Tibial nerve (tissue), 4 donors: ENCODE measurements at regions not wholly inside any gene's neighbourhood (a gene's known extent, or its start where the extent isn't known, plus 50 kb on each side); places are given as distances from the start of the nearest gene placed in this dataset.
"Not testable (repeated sequence)": the region's sequence is repeated elsewhere in the genome, so short reads cannot be mapped to it uniquely, and the experiment has no call there.

Experiments used
- DNase-seq, 2 donors: peaks; one replicate each; pipeline ENCODE4 v3.0.0-alpha.2; 2019; ENCODE audit warnings: low spot score in 2 of 2
- H3K27ac ChIP-seq, 4 donors: fragments of 200-600 bp; sonication (generic) in 3 of 4; one replicate each; pipeline ENCODE4 v1.5.1; 2017 to 2019; ENCODE audit warnings: mild to moderate bottlenecking in 1 of 4
- H3K27me3 ChIP-seq, 2 donors: fragments of 200-600 bp; sonication (generic) in 1 of 2; one replicate each; pipeline versions ENCODE4 v1.5.1 to v1.6.0; 2017 to 2019
- H3K36me3 ChIP-seq, 3 donors: fragments of 200-600 bp; sonication (generic); one replicate each; pipeline ENCODE4 v1.5.1; 2018 to 2019
- H3K4me1 ChIP-seq, 4 donors: fragments of 200-600 bp; sonication (generic) in 3 of 4; one replicate each; pipeline ENCODE4 v1.5.1; 2017 to 2019
- H3K4me3 ChIP-seq, 4 donors: fragments of 200-600 bp; sonication (generic) in 3 of 4; one replicate each; pipeline ENCODE4 v1.5.1; 2017 to 2019; ENCODE audit warnings: mild to moderate bottlenecking in 1 of 4, moderate library complexity in 1 of 4
- H3K9me3 ChIP-seq, 4 donors: fragments of 200-600 bp; sonication (generic) in 3 of 4; one replicate each; pipeline ENCODE4 v1.5.1; 2017 to 2019
- WGBS, 2 donors: methylation state at CpG; one replicate each; pipeline ENCODE4 v1.1.5; 2018; 5-methylcytosine and 5-hydroxymethylcytosine counted together

- 7 to 49% methylated on average over 6 to 8 of the region's 8 CpGs for WGBS, 2 donors
- not testable (repeated sequence) for H3K27ac ChIP-seq, H3K4me3 ChIP-seq
Measured at GRCh38 chr4:49140351-49140750, 154.3 kb downstream of the CWH43 start.

GRCh38 chr4:49141955-49142354, 155.9 kb downstream of the CWH43 start:
- H3K4me3 ChIP-seq, H3K27me3 ChIP-seq, H3K9me3 ChIP-seq, DNase-seq, H3K4me1 ChIP-seq, H3K36me3 ChIP-seq, H3K27ac ChIP-seq: not testable (repeated sequence)
- WGBS, 2 donors, result 50 to 82% methylated on average over 2 to 5 of the region's 8 CpGs

More at GRCh38 chr4:49140351-49140750, 154.3 kb downstream of the CWH43 start:
- not testable (repeated sequence) for H3K4me1 ChIP-seq, H3K27me3 ChIP-seq, H3K9me3 ChIP-seq, H3K36me3 ChIP-seq
- DNase-seq, result peak; percentile 58 to 63

- WGBS, 2 donors, result 61 to 62% methylated on average over 7 of the region's 7 CpGs
- not testable (repeated sequence) for H3K4me1 ChIP-seq, DNase-seq, H3K27ac ChIP-seq, H3K36me3 ChIP-seq, H3K27me3 ChIP-seq, H3K4me3 ChIP-seq
- peaks cover 0 to 43% (median 2%) of the 10 kb centered on the region in 4 donors for H3K9me3 ChIP-seq
Measured at GRCh38 chr4:49147143-49147542, 161.1 kb downstream of the CWH43 start.

GRCh38 chr4:49147596-49147995, 161.5 kb downstream of the CWH43 start:
- H3K27ac ChIP-seq, H3K4me3 ChIP-seq, H3K27me3 ChIP-seq, DNase-seq, H3K4me1 ChIP-seq, H3K36me3 ChIP-seq: not testable (repeated sequence)
- WGBS, 2 donors, result 52 to 61% methylated on average over 6 of the region's 6 CpGs
- peaks cover 0 to 43% (median 2%) of the 10 kb centered on the region in 4 donors for H3K9me3 ChIP-seq

- not testable (repeated sequence) for H3K27ac ChIP-seq, H3K27me3 ChIP-seq, H3K4me1 ChIP-seq, H3K36me3 ChIP-seq, H3K4me3 ChIP-seq, DNase-seq
- 55 to 56% methylated on average over 21 of the region's 21 CpGs for WGBS, 2 donors
- H3K9me3 ChIP-seq, result peaks cover 0 to 46% (median 4%) of the 10 kb centered on the region in 4 donors
Measured at GRCh38 chr4:49149006-49149975, 163.2 kb downstream of the CWH43 start.

GRCh38 chr4:49150351-49151083, 164.4 kb downstream of the CWH43 start:
- peaks cover 0 to 54% (median 7%) of the 10 kb centered on the region in 4 donors for H3K9me3 ChIP-seq
- WGBS, 2 donors, result 44 to 47% methylated on average over 10 of the region's 10 CpGs

GRCh38 chr4:49153011-49153410, 166.9 kb downstream of the CWH43 start:
- not testable (repeated sequence) for H3K4me1 ChIP-seq, H3K36me3 ChIP-seq, H3K4me3 ChIP-seq, DNase-seq, H3K27me3 ChIP-seq, H3K27ac ChIP-seq
- H3K9me3 ChIP-seq, result peaks cover 0 to 54% (median 10%) of the 10 kb centered on the region in 4 donors
- WGBS, 2 donors, result 58 to 66% methylated on average over 11 of the region's 11 CpGs

More at GRCh38 chr4:49150351-49151083, 164.4 kb downstream of the CWH43 start:
- not testable (repeated sequence) for H3K36me3 ChIP-seq, DNase-seq, H3K4me1 ChIP-seq, H3K4me3 ChIP-seq, H3K27me3 ChIP-seq, H3K27ac ChIP-seq

- peaks cover 0 to 49% (median 10%) of the 10 kb centered on the region in 4 donors for H3K9me3 ChIP-seq
- not testable (repeated sequence) for H3K4me3 ChIP-seq, H3K27ac ChIP-seq, H3K36me3 ChIP-seq, H3K27me3 ChIP-seq, DNase-seq, H3K4me1 ChIP-seq
- WGBS, 2 donors, result 61 to 62% methylated on average over 11 of the region's 11 CpGs
Measured at GRCh38 chr4:49154308-49155103, 168.4 kb downstream of the CWH43 start.

- not testable (repeated sequence) for H3K36me3 ChIP-seq, H3K4me1 ChIP-seq, H3K27me3 ChIP-seq, DNase-seq, H3K27ac ChIP-seq, H3K4me3 ChIP-seq
- H3K9me3 ChIP-seq, result peaks cover 0 to 43% (median 7%) of the 10 kb centered on the region in 4 donors
- WGBS, 2 donors, result 72 to 78% methylated on average over 7 of the region's 7 CpGs
Measured at GRCh38 chr4:49155270-49155669, 169.2 kb downstream of the CWH43 start.

- not testable (repeated sequence) for DNase-seq, H3K4me1 ChIP-seq, H3K36me3 ChIP-seq, H3K27ac ChIP-seq, H3K4me3 ChIP-seq, H3K27me3 ChIP-seq
- H3K9me3 ChIP-seq, result peaks cover 0 to 42% (median 7%) of the 10 kb centered on the region in 4 donors
- WGBS, 2 donors, result 65 to 67% methylated on average over 6 of the region's 6 CpGs
Measured at GRCh38 chr4:49156309-49156708, 170.2 kb downstream of the CWH43 start.

- not testable (repeated sequence) for H3K4me3 ChIP-seq, H3K27me3 ChIP-seq, H3K36me3 ChIP-seq, H3K27ac ChIP-seq, H3K4me1 ChIP-seq, DNase-seq
- WGBS, 2 donors, result 53 to 56% methylated on average over 2 of the region's 2 CpGs
- H3K9me3 ChIP-seq, result peaks cover 0 to 37% (median 7%) of the 10 kb centered on the region in 4 donors
Measured at GRCh38 chr4:49157630-49158029, 171.6 kb downstream of the CWH43 start.

GRCh38 chr4:49161111-49161541, 175.1 kb downstream of the CWH43 start:
- H3K4me1 ChIP-seq, DNase-seq, H3K27me3 ChIP-seq, H3K4me3 ChIP-seq, H3K27ac ChIP-seq, H3K36me3 ChIP-seq: not testable (repeated sequence)
- H3K9me3 ChIP-seq, result peaks cover 0 to 18% (median under 1%) of the 10 kb centered on the region in 4 donors
- WGBS, 2 donors, result 76 to 79% methylated on average over 19 to 23 of the region's 23 CpGs
